ENCODE measurements at regions not wholly inside any gene's neighbourhood (a gene's known extent, or its start where the extent isn't known, plus 50 kb on each side); places are given as distances from the start of the nearest gene placed in this dataset.

GRCh38 chr10:111200505-111201186 lies 123.8 kb downstream of the ADRA2A start:
- no peaks in the 10 kb centered on the region for H3K9me3 ChIP-seq (ENCODE audit: control insufficient read depth, low read depth, low read length)
- no peak overlapping the region for H3K18ac ChIP-seq (ENCODE audit: insufficient read length, low read depth, low read length)
- H3T11ph ChIP-seq (ENCODE audit: low read length) = no peak overlapping the region
- no peak overlapping the region for H3K9ac ChIP-seq (ENCODE audit: extremely low read depth, insufficient read length, low read length)
- H2BK15ac ChIP-seq (ENCODE audit: low read depth, low read length) = no peak overlapping the region
- no peak overlapping the region for H3K27ac ChIP-seq (ENCODE audit: insufficient read length, low read depth, low read length)
- H2AFZ ChIP-seq (ENCODE audit: low read length) = no peak overlapping the region
- H3K56ac ChIP-seq (ENCODE audit: insufficient read length, low read depth, low read length) = no peak overlapping the region
- H3K27me3 ChIP-seq (ENCODE audit: insufficient read depth, low read length) = no peaks in the 10 kb centered on the region
- no peaks in the 10 kb centered on the region for H3K79me1 ChIP-seq (ENCODE audit: insufficient read depth, low read depth, low read length, poor library complexity, severe bottlenecking)
- H3K4me2 ChIP-seq (ENCODE audit: insufficient read depth, insufficient read length, low read length) = no peak overlapping the region
- no peak overlapping the region for H2BK20ac ChIP-seq (ENCODE audit: low read depth, low read length, poor library complexity, severe bottlenecking)
- H2BK120ac ChIP-seq (ENCODE audit: low read depth, low read length, poor library complexity, severe bottlenecking) = no peak overlapping the region
- H2BK12ac ChIP-seq (ENCODE audit: insufficient read length, low read depth, low read length) = no peak overlapping the region
- H4K20me1 ChIP-seq (ENCODE audit: control insufficient read depth, insufficient read depth, insufficient read length) = no peaks in the 10 kb centered on the region
- no peak for DNase-seq
- H3K79me2 ChIP-seq (ENCODE audit: insufficient read depth, low read length) = no peaks in the 10 kb centered on the region
- H4K8ac ChIP-seq (replicated peaks; ENCODE audit: insufficient read length, low read depth, low read length) = no peak overlapping the region
- Mint-ChIP-seq H3K27me3 (ENCODE audit: low read depth) (peaks cover 2% of the 10 kb centered on the region; the same call in 1 of the 2 replicates), H3K36me3 (ENCODE audit: insufficient read depth in 1 of 3, low read depth in 3 of 3) (no peaks in the 10 kb centered on the region), H3K27ac (no peak overlapping the region; a peak in 2 of 7 replicates), H3K9me3 (no peaks in the 10 kb centered on the region), H3K4me1 (peaks cover 11 to 12% of the 10 kb centered on the region in 2 experiments), H3K4me3 (no peak overlapping the region)
- WGBS (ENCODE audit: extremely low coverage, insufficient read length, low lambda C conversion rate) = no CpG with 5 or more reads among the region's 3 CpGs
- no peak overlapping the region for H2AK5ac ChIP-seq (ENCODE audit: insufficient read length, low read length)
- H2BK5ac ChIP-seq (ENCODE audit: insufficient read length, low read length) = no peak overlapping the region
- H3K4me1 ChIP-seq (ENCODE audit: insufficient read depth, low read length) = no peaks in the 10 kb centered on the region
- no peak overlapping the region for H3K23ac ChIP-seq (ENCODE audit: insufficient read length, low read depth, low read length)
- H3K14ac ChIP-seq (ENCODE audit: insufficient read depth, low read length) = no peak overlapping the region
- TF ChIP-seq CTCF (conservative IDR thresholded peaks at IDR 0.05) = no peak
- H3K4ac ChIP-seq (ENCODE audit: low read depth, low read length) = no peak overlapping the region
- H3K23me2 ChIP-seq (ENCODE audit: insufficient read length, low read depth, low read length, poor library complexity, severe bottlenecking) = no peaks in the 10 kb centered on the region
- H4K5ac ChIP-seq (ENCODE audit: insufficient read length, low read depth, low read length) = no peak overlapping the region
- H4K91ac ChIP-seq (ENCODE audit: insufficient read length, low read depth, low read length) = no peak overlapping the region
